Subcutaneous abdominal adipose tissue (tissue), 5 donors: ENCODE measurements at regions not wholly inside any gene's neighbourhood (a gene's known extent, or its start where the extent isn't known, plus 50 kb on each side); places are given as distances from the start of the nearest gene placed in this dataset.

Experiments
- H3K27ac ChIP-seq: one replicate; pipeline ENCODE4 v1.7.0; 2013; ENCODE audit warnings: low read depth, mild to moderate bottlenecking, inconsistent platforms, low read length, moderate library complexity
- H3K27me3 ChIP-seq, 5 donors: one replicate each; pipeline ENCODE4 v1.7.0; 2013; ENCODE audit warnings: low read length in 5 of 5, inconsistent platforms in 1 of 5; ENCODE audit not compliant: control insufficient read depth in 5 of 5, insufficient read depth in 4 of 5
- H3K36me3 ChIP-seq, 5 donors: one replicate each; pipeline ENCODE4 v1.7.0; 2013; ENCODE audit warnings: low read length in 5 of 5; ENCODE audit not compliant: control insufficient read depth in 5 of 5, insufficient read depth in 5 of 5
- H3K4me1 ChIP-seq, 5 donors: one replicate each; pipeline ENCODE4 v1.7.0; 2013; ENCODE audit warnings: low read length in 5 of 5, mild to moderate bottlenecking in 3 of 5, moderate library complexity in 1 of 5; ENCODE audit not compliant: control insufficient read depth in 5 of 5, insufficient read depth in 5 of 5
- H3K4me3 ChIP-seq, 5 donors: one replicate each; pipeline ENCODE4 v1.7.0; 2013; ENCODE audit warnings: low read length in 5 of 5, low read depth in 1 of 5
- H3K9ac ChIP-seq, 5 donors: one replicate each; pipeline ENCODE4 v1.7.0; 2013; ENCODE audit warnings: low read length in 5 of 5, mild to moderate bottlenecking in 4 of 5, moderate library complexity in 3 of 5
- H3K9me3 ChIP-seq, 5 donors: one replicate each; pipeline ENCODE4 v1.7.0; 2013; ENCODE audit warnings: low read length in 5 of 5; ENCODE audit not compliant: control insufficient read depth in 5 of 5
- donor health status: healthy.
- donor health status: healthy.
- donor health status: healthy.
- donor health status: healthy.
- donor health status: healthy.

GRCh38 chr13:111040830-111041229, 74.3 kb upstream of the ARHGEF7 start:
- Histone ChIP-seq H3K27me3 (peaks cover 0 to 10% (median 4%) of the 10 kb centered on the region in 5 donors), H3K27ac (no peak overlapping the region), H3K9ac (no peak overlapping the region), H3K9me3 (no peaks in the 10 kb centered on the region), H3K4me1 (peaks cover 0 to 4% (median 0%) of the 10 kb centered on the region in 5 donors), H3K4me3 (no peak overlapping the region), H3K36me3 (no peaks in the 10 kb centered on the region)

- H3K36me3 ChIP-seq, result no peaks in the 10 kb centered on the region
- peaks cover 0 to 4% (median 0%) of the 10 kb centered on the region in 5 donors for H3K4me1 ChIP-seq
- no peak overlapping the region for H3K4me3 ChIP-seq
- H3K9me3 ChIP-seq, result no peaks in the 10 kb centered on the region
- H3K9ac ChIP-seq, result no peak overlapping the region
- no peak overlapping the region for H3K27ac ChIP-seq
- peaks cover 0 to 10% (median 4%) of the 10 kb centered on the region in 5 donors for H3K27me3 ChIP-seq
Observed at GRCh38 chr13:111039735-111040134, 75.4 kb upstream of the ARHGEF7 start.

GRCh38 chr13:111038887-111039286, 76.2 kb upstream of the ARHGEF7 start:
- Histone ChIP-seq H3K9ac (no peak overlapping the region), H3K27ac (no peak overlapping the region), H3K27me3 (peaks cover 0 to 10% (median 0%) of the 10 kb centered on the region in 5 donors), H3K9me3 (no peaks in the 10 kb centered on the region), H3K4me1 (peaks cover 0 to 1% (median 0%) of the 10 kb centered on the region in 5 donors), H3K36me3 (no peaks in the 10 kb centered on the region), H3K4me3 (no peak overlapping the region)

GRCh38 chr13:111037927-111038326, 77.2 kb upstream of the ARHGEF7 start:
- Histone ChIP-seq H3K4me1 (no peaks in the 10 kb centered on the region), H3K36me3 (no peaks in the 10 kb centered on the region), H3K9me3 (no peaks in the 10 kb centered on the region), H3K27ac (no peak overlapping the region), H3K27me3 (peaks cover 0 to 10% (median 3%) of the 10 kb centered on the region in 5 donors), H3K4me3 (no peak overlapping the region), H3K9ac (no peak overlapping the region)

GRCh38 chr13:111036665-111037064, 78.4 kb upstream of the ARHGEF7 start:
- Histone ChIP-seq H3K4me3 (no peak overlapping the region), H3K36me3 (no peaks in the 10 kb centered on the region), H3K27ac (no peak overlapping the region), H3K9me3 (no peaks in the 10 kb centered on the region), H3K4me1 (no peaks in the 10 kb centered on the region), H3K9ac (no peak overlapping the region), H3K27me3 (peaks cover 0 to 12% (median 7%) of the 10 kb centered on the region in 5 donors)

GRCh38 chr13:111035861-111036260, 79.2 kb upstream of the ARHGEF7 start:
- Histone ChIP-seq H3K4me3 (no peak overlapping the region), H3K27ac (no peak overlapping the region), H3K9me3 (no peaks in the 10 kb centered on the region), H3K4me1 (no peaks in the 10 kb centered on the region), H3K9ac (no peak overlapping the region), H3K36me3 (no peaks in the 10 kb centered on the region), H3K27me3 (peaks cover 0 to 12% (median 7%) of the 10 kb centered on the region in 5 donors)

GRCh38 chr13:111034811-111035210, 80.3 kb upstream of the ARHGEF7 start:
- Histone ChIP-seq H3K27me3 (peaks cover 0 to 12% (median 10%) of the 10 kb centered on the region in 5 donors), H3K9me3 (no peaks in the 10 kb centered on the region), H3K9ac (no peak overlapping the region), H3K4me3 (no peak overlapping the region), H3K27ac (no peak overlapping the region), H3K36me3 (no peaks in the 10 kb centered on the region), H3K4me1 (no peaks in the 10 kb centered on the region)

GRCh38 chr13:111033172-111034130, 81.7 kb upstream of the ARHGEF7 start:
- Histone ChIP-seq H3K4me3 (no peak overlapping the region), H3K9me3 (no peaks in the 10 kb centered on the region), H3K4me1 (no peaks in the 10 kb centered on the region), H3K27ac (no peak overlapping the region), H3K9ac (no peak overlapping the region), H3K27me3 (peaks cover 0 to 12% (median 3%) of the 10 kb centered on the region in 5 donors), H3K36me3 (no peaks in the 10 kb centered on the region)

GRCh38 chr13:111031531-111031961, 83.6 kb upstream of the ARHGEF7 start:
- peaks cover 0 to 12% (median 3%) of the 10 kb centered on the region in 5 donors for H3K27me3 ChIP-seq
- H3K9me3 ChIP-seq, result no peaks in the 10 kb centered on the region
- H3K9ac ChIP-seq, result no peak overlapping the region

GRCh38 chr13:111029957-111030609, 85.0 kb upstream of the ARHGEF7 start:
- H3K27me3 ChIP-seq, result peaks cover 0 to 12% (median 3%) of the 10 kb centered on the region in 5 donors
- H3K9me3 ChIP-seq, result no peaks in the 10 kb centered on the region
- no peak overlapping the region for H3K4me3 ChIP-seq
- no peak overlapping the region for H3K9ac ChIP-seq
- H3K27ac ChIP-seq, result no peak overlapping the region
- H3K4me1 ChIP-seq, result no peaks in the 10 kb centered on the region
- no peaks in the 10 kb centered on the region for H3K36me3 ChIP-seq

More at GRCh38 chr13:111031531-111031961, 83.6 kb upstream of the ARHGEF7 start:
- Histone ChIP-seq H3K27ac (no peak overlapping the region), H3K4me3 (no peak overlapping the region), H3K4me1 (no peaks in the 10 kb centered on the region), H3K36me3 (no peaks in the 10 kb centered on the region)
